K562 (cell line): ENCODE measurements at regions not wholly inside any gene's neighbourhood (a gene's known extent, or its start where the extent isn't known, plus 50 kb on each side); places are given as distances from the start of the nearest gene placed in this dataset.

Experiments
- ATAC-seq: fragments of 200-7000 bp; cut with Tn5 transposase; 3 replicates; pipeline ENCODE4 v1.9.1; 2020; ENCODE audit warnings: moderate library complexity
- BruUV-seq: library from RNA; stranded (reverse); fragments of 400-500 nt; replicated peaks from 2 replicates; lab custom pipeline; 2021; lab: Mats Ljungman, UMichigan
- CTCF ChIA-PET: fragments of 300-600 bp; formaldehyde crosslinking; extraction: SDS; loops from one replicate; lab custom pipeline; 2021; ENCODE audit warnings: low intra/inter-chr PET ratio; lab: Yijun Ruan, JAX
- POLR2A ChIA-PET: fragments of 300-600, 350-650 bp; sonication (Branson Sonifier 250); formaldehyde crosslinking; extraction: SDS; loops from one replicate; lab custom pipeline; 2021; ENCODE audit warnings: antibody characterized with exemption, inconsistent platforms; lab: Yijun Ruan, JAX
- DNase-seq, 4 experiments: peaks; one replicate each; pipeline versions ENCODE4 v3.0.0 to v3.0.0-alpha.2; 2011 to 2018; ENCODE audit warnings: low spot score in 3 of 4, mixed read lengths in 3 of 4; ENCODE audit errors: extremely low read depth in 1 of 4
- FAIRE-seq: peaks from 2 replicates; lab custom pipeline; 2011; peaks lifted over from hg19 to GRCh38; lab: Jason Lieb, UNC
- H2AFZ ChIP-seq: 2 replicates; pipeline ENCODE4 v1.6.0; 2011; ENCODE audit warnings: low read depth, low read length, control low read depth, inconsistent platforms
- H3K27ac ChIP-seq: fragments of 200-600 bp; 3 replicates; pipeline ENCODE4 v1.8.0; 2011; ENCODE audit warnings: low read depth, mild to moderate bottlenecking, control low read depth, inconsistent platforms, low read length, moderate library complexity, mixed read lengths; ENCODE audit errors: extremely low read depth
- H3K27me3 ChIP-seq, 2 experiments: fragments of 300-600 bp in 1 of 2; 2 replicates in 1 of 2; 3 replicates in 1 of 2; pipeline versions ENCODE4 v1.6.0 to v1.8.0; 2011; ENCODE audit warnings: inconsistent platforms in 2 of 2, low read length in 2 of 2, mild to moderate bottlenecking in 1 of 2, mixed read lengths in 1 of 2, moderate library complexity in 1 of 2; ENCODE audit not compliant: control insufficient read depth in 2 of 2, insufficient read depth in 2 of 2
- H3K36me3 ChIP-seq: fragments of 300-600 bp; 3 replicates; pipeline ENCODE4 v1.8.0; 2011; ENCODE audit warnings: mild to moderate bottlenecking, low read length, inconsistent platforms; ENCODE audit not compliant: control insufficient read depth, insufficient read depth
- H3K4me1 ChIP-seq, 2 experiments: fragments of 200-600 bp in 1 of 2; replicated peaks in 1 of 2; 2 replicates in 1 of 2; 3 replicates in 1 of 2; pipeline versions ENCODE4 v1.5.1 to v1.8.0; 2011; ENCODE audit warnings: inconsistent platforms in 2 of 2, low read length in 2 of 2, mild to moderate bottlenecking in 1 of 2, mixed read lengths in 1 of 2, moderate library complexity in 1 of 2; ENCODE audit not compliant: control insufficient read depth in 2 of 2, insufficient read depth in 2 of 2
- H3K4me2 ChIP-seq: 2 replicates; pipeline ENCODE4 v1.6.1; 2011; ENCODE audit warnings: low read length, control low read depth, inconsistent platforms, mixed read lengths; ENCODE audit not compliant: insufficient read depth
- H3K4me3 ChIP-seq: fragments of 200-600 bp; sonication (generic), shearing (Covaris generic); 2 replicates; pipeline ENCODE4 v1.5.1; 2016; ENCODE audit warnings: control low read depth, inconsistent platforms
- H3K79me2 ChIP-seq: fragments of 200-600 bp; 3 replicates; pipeline ENCODE4 v1.8.0; 2011; ENCODE audit warnings: low read length, inconsistent platforms; ENCODE audit not compliant: control insufficient read depth, insufficient read depth
- H3K9ac ChIP-seq, 2 experiments: 2 replicates each; pipeline versions ENCODE4 v1.6.0 to v1.6.1; 2011; ENCODE audit warnings: low read depth in 2 of 2, low read length in 2 of 2, control low read depth in 1 of 2, inconsistent platforms in 1 of 2, mild to moderate bottlenecking in 1 of 2, mixed read lengths in 1 of 2; ENCODE audit not compliant: insufficient read depth in 1 of 2
- H3K9me1 ChIP-seq: one replicate; pipeline ENCODE4 v1.6.0; 2011; ENCODE audit warnings: inconsistent platforms, mild to moderate bottlenecking, low read length, moderate library complexity; ENCODE audit not compliant: control insufficient read depth, insufficient read depth
- H3K9me3 ChIP-seq: replicated peaks from 2 replicates; pipeline ENCODE4 v1.5.1; 2011; ENCODE audit warnings: low read depth, low read length, inconsistent platforms; ENCODE audit not compliant: control insufficient read depth, insufficient read depth
- H4K20me1 ChIP-seq: replicated peaks from 2 replicates; pipeline ENCODE4 v1.6.1; 2011; ENCODE audit warnings: low read length, inconsistent platforms, mixed read lengths; ENCODE audit not compliant: control insufficient read depth, insufficient read depth
- CREB1 ChIP-seq, 2 experiments: sonication (generic) in 1 of 2; formaldehyde crosslinking in 1 of 2; IDR thresholded peaks; 2 replicates each; pipeline versions ENCODE4 v1.6.1 to v1.8.0; 2012 to 2022; ENCODE audit warnings: inconsistent platforms in 1 of 2, mild to moderate bottlenecking in 1 of 2, missing genetic modification reagents in 1 of 2, moderate library complexity in 1 of 2
- EGR1 ChIP-seq: fragments of 450-650 bp; conservative IDR thresholded peaks from 2 replicates; pipeline ENCODE4 v1.6.1; 2017; ENCODE audit warnings: mild to moderate bottlenecking
- GATAD2A ChIP-seq: fragments of 450-650 bp; IDR thresholded peaks from 2 replicates; pipeline ENCODE4 v1.6.1; 2017
- HNRNPUL1 ChIP-seq: fragments of 200-400 bp; formaldehyde crosslinking; IDR thresholded peaks from 2 replicates; pipeline ENCODE4 v1.6.1; 2017; ENCODE audit warnings: low read length
- KLF1 ChIP-seq: fragments of 450-650 bp; IDR thresholded peaks from 2 replicates; pipeline ENCODE4 v1.6.1; 2016; ENCODE audit warnings: missing genetic modification characterization, missing compliant biosample characterization
- ZC3H11A ChIP-seq: IDR thresholded peaks from 2 replicates; pipeline ENCODE4 v1.6.1; 2012; ENCODE audit warnings: low read depth, low read length, improper control_type of control experiment
- ZNF561 ChIP-seq: fragments of 450-650 bp; formaldehyde crosslinking; conservative IDR thresholded peaks from 2 replicates; pipeline ENCODE4 v1.4.0; 2020; ENCODE audit warnings: mild to moderate bottlenecking, moderate library complexity
- WGBS: fragments of 100-300 bp; shearing (Covaris generic); methylation state at CpG from one replicate; pipeline ENCODE4 v1.1.6; 2016; ENCODE audit warnings: low coverage, mixed read lengths; ENCODE audit not compliant: insufficient coverage; ENCODE audit errors: missing lambda C conversion rate; 5-methylcytosine and 5-hydroxymethylcytosine counted together
- in situ Hi-C: fragments of 300-500 bp; cut with MboI; formaldehyde crosslinking; loops from 4 replicates; pipeline ENCODE4 v1.15.0; 2018; ENCODE audit warnings: inconsistent platforms, mixed read lengths
- intact Hi-C: fragments of 100-400 bp; cut with micrococcal nuclease; formaldehyde crosslinking; loops from 2 replicates; pipeline ENCODE4 v1.14.2; 2022
- TF ChIP-seq, protein P1 (sequence below), 2 experiments: fragments of 450-650 bp; formaldehyde crosslinking in 1 of 2; IDR thresholded peaks; 2 replicates each; pipeline versions ENCODE4 v1.4.0 to v1.6.1; 2014 to 2020; ENCODE audit warnings: mild to moderate bottlenecking in 2 of 2, borderline replicate concordance in 1 of 2, low read depth in 1 of 2
- TF ChIP-seq, protein P2 (sequence below): fragments of 450-650 bp; formaldehyde crosslinking; IDR thresholded peaks from 2 replicates; pipeline ENCODE4 v1.4.0; 2020; ENCODE audit warnings: mild to moderate bottlenecking, moderate library complexity
- TF ChIP-seq, protein P3 (sequence below): fragments of 250-450 bp; sonication (Bioruptor Pico); IDR thresholded peaks from 2 replicates; pipeline ENCODE4 v1.6.1; 2021; ENCODE audit warnings: mild to moderate bottlenecking

DNA sequence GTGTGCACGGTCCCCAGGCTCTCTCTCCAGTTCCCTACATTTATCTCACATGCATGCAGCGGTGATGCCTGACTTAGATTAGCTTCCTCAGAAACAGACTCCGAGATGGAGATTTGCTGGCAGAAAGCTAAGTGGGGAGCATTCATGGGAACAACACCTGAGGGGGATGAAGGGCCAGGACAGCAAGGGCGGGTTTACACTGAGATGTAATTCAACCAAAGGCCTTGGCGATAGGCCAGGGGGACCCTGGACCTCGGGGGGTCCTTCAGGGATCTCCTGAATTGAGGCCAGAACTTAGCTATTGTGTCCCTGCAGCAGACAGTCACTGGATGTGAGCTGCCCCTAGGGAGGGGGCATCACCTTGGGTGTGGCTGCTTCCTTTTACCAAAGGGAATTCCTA is 246.1 kb upstream of the CSF3R start (continued):
- TF ChIP-seq, protein P1, sequence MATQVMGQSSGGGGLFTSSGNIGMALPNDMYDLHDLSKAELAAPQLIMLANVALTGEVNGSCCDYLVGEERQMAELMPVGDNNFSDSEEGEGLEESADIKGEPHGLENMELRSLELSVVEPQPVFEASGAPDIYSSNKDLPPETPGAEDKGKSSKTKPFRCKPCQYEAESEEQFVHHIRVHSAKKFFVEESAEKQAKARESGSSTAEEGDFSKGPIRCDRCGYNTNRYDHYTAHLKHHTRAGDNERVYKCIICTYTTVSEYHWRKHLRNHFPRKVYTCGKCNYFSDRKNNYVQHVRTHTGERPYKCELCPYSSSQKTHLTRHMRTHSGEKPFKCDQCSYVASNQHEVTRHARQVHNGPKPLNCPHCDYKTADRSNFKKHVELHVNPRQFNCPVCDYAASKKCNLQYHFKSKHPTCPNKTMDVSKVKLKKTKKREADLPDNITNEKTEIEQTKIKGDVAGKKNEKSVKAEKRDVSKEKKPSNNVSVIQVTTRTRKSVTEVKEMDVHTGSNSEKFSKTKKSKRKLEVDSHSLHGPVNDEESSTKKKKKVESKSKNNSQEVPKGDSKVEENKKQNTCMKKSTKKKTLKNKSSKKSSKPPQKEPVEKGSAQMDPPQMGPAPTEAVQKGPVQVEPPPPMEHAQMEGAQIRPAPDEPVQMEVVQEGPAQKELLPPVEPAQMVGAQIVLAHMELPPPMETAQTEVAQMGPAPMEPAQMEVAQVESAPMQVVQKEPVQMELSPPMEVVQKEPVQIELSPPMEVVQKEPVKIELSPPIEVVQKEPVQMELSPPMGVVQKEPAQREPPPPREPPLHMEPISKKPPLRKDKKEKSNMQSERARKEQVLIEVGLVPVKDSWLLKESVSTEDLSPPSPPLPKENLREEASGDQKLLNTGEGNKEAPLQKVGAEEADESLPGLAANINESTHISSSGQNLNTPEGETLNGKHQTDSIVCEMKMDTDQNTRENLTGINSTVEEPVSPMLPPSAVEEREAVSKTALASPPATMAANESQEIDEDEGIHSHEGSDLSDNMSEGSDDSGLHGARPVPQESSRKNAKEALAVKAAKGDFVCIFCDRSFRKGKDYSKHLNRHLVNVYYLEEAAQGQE (IDR thresholded peaks at IDR 0.05; ENCODE audit: borderline replicate concordance), result no peak
- TF ChIP-seq, protein P1 (CRISPR knock-in tag; IDR thresholded peaks at IDR 0.05; ENCODE audit: low read depth), result no peak

DNA sequence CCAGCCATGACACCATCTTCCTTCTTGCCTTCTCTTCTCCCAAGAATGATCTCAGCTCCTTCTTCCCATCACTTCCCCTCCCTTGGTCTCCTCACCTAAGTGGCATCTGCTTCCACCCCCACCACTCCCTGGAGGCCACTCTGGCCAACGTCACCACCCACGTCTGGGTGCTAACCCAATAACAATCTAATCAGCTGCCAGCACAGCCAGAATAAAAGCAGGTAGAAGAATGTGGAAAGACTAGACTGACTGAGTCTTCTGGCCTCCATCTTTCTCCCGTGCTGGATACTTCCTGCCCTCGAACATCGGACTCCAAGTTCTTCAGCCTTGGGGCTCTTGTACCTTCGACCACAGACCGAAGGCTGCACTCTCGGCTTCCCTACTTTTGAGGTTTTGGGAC is 245.3 kb upstream of the CSF3R start:
- Histone ChIP-seq H2AFZ (no peak overlapping the region), H3K27ac (no peak overlapping the region), H3K4me2 (no peak overlapping the region), H3K27me3 (peaks cover 3 to 22% of the 10 kb centered on the region in 2 experiments; a peak in 2 of 5 replicates), H3K4me1 (no peaks in the 10 kb centered on the region; a peak in 3 of 5 replicates), H3K9ac (no peak overlapping the region), H4K20me1 (0 out of 2 replicates have a peak, but pooled peaks cover 3% of the 10 kb centered on the region), H3K4me3 (no peak overlapping the region), H3K9me3 (no peaks in the 10 kb centered on the region), H3K9me1 (no peaks in the 10 kb centered on the region), H3K79me2 (no peaks in the 10 kb centered on the region), H3K36me3 (no peaks in the 10 kb centered on the region)
- ATAC-seq, result no peak
- in situ Hi-C loops (no loop called here), intact Hi-C loops (no loop called here)
- TF ChIP-seq, protein P2, sequence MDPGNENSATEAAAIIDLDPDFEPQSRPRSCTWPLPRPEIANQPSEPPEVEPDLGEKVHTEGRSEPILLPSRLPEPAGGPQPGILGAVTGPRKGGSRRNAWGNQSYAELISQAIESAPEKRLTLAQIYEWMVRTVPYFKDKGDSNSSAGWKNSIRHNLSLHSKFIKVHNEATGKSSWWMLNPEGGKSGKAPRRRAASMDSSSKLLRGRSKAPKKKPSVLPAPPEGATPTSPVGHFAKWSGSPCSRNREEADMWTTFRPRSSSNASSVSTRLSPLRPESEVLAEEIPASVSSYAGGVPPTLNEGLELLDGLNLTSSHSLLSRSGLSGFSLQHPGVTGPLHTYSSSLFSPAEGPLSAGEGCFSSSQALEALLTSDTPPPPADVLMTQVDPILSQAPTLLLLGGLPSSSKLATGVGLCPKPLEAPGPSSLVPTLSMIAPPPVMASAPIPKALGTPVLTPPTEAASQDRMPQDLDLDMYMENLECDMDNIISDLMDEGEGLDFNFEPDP (CRISPR knock-in tag), result no peak
- TF ChIP-seq, protein P3, sequence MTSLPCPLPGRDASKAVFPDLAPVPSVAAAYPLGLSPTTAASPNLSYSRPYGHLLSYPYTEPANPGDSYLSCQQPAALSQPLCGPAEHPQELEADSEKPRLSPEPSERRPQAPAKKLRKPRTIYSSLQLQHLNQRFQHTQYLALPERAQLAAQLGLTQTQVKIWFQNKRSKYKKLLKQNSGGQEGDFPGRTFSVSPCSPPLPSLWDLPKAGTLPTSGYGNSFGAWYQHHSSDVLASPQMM, result no peak
- TF ChIP-seq ZC3H11A, result no peak
- TF ChIP-seq HNRNPUL1, result no peak
- no peak for TF ChIP-seq ZNF561 (CRISPR knock-in tag)
- TF ChIP-seq KLF1 (tag), result no peak
- TF ChIP-seq GATAD2A, result no peak
- TF ChIP-seq CREB1 (IDR thresholded peaks at IDR 0.05), result no peak
- TF ChIP-seq CREB1 (CRISPR knock-in tag; IDR thresholded peaks at IDR 0.05), result no peak
- TF ChIP-seq EGR1, result no peak
- no TSS peak for BruUV-seq
- no peak for DNase-seq
- 0% methylated on average over 8 of the region's 8 CpGs for WGBS
- POLR2A ChIA-PET, result interaction anchor here (1.4 kb wide), 1 partner anchor 9 kb away, joined by 4 read pairs; no protein-coding TSS in a partner anchor
- no peak for FAIRE-seq
- CTCF ChIA-PET, result no interaction called here
